Upper lobe of right lung (tissue), 1 donor: ENCODE measurements at regions not wholly inside any gene's neighbourhood (a gene's known extent, or its start where the extent isn't known, plus 50 kb on each side); places are given as distances from the start of the nearest gene placed in this dataset.

Experiments
- ATAC-seq: fragments of 200-7000 bp; cut with Tn5 transposase; one replicate; pipeline ENCODE4 v1.9.1; 2020; ENCODE audit warnings: mild to moderate bottlenecking, moderate library complexity
- DNase-seq: peaks from one replicate; pipeline ENCODE4 v3.0.0-alpha.2; 2020
- H3K27ac ChIP-seq: fragments of 200-600 bp; one replicate; pipeline ENCODE4 v1.8.0; 2022
- H3K27me3 ChIP-seq: fragments of 200-600 bp; one replicate; pipeline ENCODE4 v1.8.0; 2022; ENCODE audit warnings: mild to moderate bottlenecking
- H3K36me3 ChIP-seq: fragments of 200-600 bp; one replicate; pipeline ENCODE4 v1.8.0; 2022
- H3K4me1 ChIP-seq: fragments of 200-600 bp; one replicate; pipeline ENCODE4 v1.8.0; 2022
- H3K4me3 ChIP-seq: fragments of 200-600 bp; one replicate; pipeline ENCODE4 v1.8.0; 2022; ENCODE audit warnings: mild to moderate bottlenecking
- H3K9me3 ChIP-seq: fragments of 200-600 bp; one replicate; pipeline ENCODE4 v1.8.0; 2022
- CTCF ChIP-seq: fragments of 200-600 bp; IDR thresholded peaks from one replicate; pipeline ENCODE4 v1.8.0; 2022; ENCODE audit warnings: antibody characterized with exemption
- intact Hi-C: fragments of 100-400 bp; cut with DNase I; formaldehyde crosslinking; loops from one replicate; pipeline ENCODE4 v1.11.0; 2022
- donor health status: DM: no; HTN: yes; CAD: no; lungs with severe emphysema.

- Histone ChIP-seq H3K4me1 (no peaks in the 10 kb centered on the region), H3K27me3 (no peaks in the 10 kb centered on the region), H3K4me3 (no peak overlapping the region), H3K27ac (no peak overlapping the region), H3K9me3 (no peaks in the 10 kb centered on the region), H3K36me3 (no peaks in the 10 kb centered on the region)
- DNase-seq (no peak), ATAC-seq (no peak)
- intact Hi-C loops, result no loop called here
- no peak for TF ChIP-seq CTCF
Observed at GRCh38 chr4:44118971-44119680, 329.5 kb downstream of the KCTD8 start.

GRCh38 chr4:44120646-44121045, 328.0 kb downstream of the KCTD8 start:
- no peak overlapping the region for H3K27ac ChIP-seq
- H3K4me3 ChIP-seq, result no peak overlapping the region
- no peak for TF ChIP-seq CTCF
- DNase-seq, result no peak
- no peak for ATAC-seq
- no peaks in the 10 kb centered on the region for H3K36me3 ChIP-seq
- no peaks in the 10 kb centered on the region for H3K9me3 ChIP-seq
- intact Hi-C loops, result no loop called here
- H3K27me3 ChIP-seq, result no peaks in the 10 kb centered on the region
- no peaks in the 10 kb centered on the region for H3K4me1 ChIP-seq

GRCh38 chr4:44121210-44121609, 327.4 kb downstream of the KCTD8 start:
- no peak for ATAC-seq
- TF ChIP-seq CTCF, result no peak
- Histone ChIP-seq H3K4me3 (no peak overlapping the region), H3K27ac (no peak overlapping the region), H3K27me3 (no peaks in the 10 kb centered on the region), H3K36me3 (no peaks in the 10 kb centered on the region), H3K9me3 (no peaks in the 10 kb centered on the region), H3K4me1 (no peaks in the 10 kb centered on the region)
- DNase-seq, result no peak
- intact Hi-C loops, result no loop called here
